ENCODE measurements at regions not wholly inside any gene's neighbourhood (a gene's known extent, or its start where the extent isn't known, plus 50 kb on each side); places are given as distances from the start of the nearest gene placed in this dataset.

GRCh38 chr2:242054881-242055801, 185.6 kb downstream of the RTP5 start (continued):
- TF ChIP-seq CHD2 (IDR thresholded peaks at IDR 0.05; ENCODE audit: low read length) (no peak), BRCA1 (IDR thresholded peaks at IDR 0.05; ENCODE audit: low read depth, low read length) (no peak)

Data from H1 (cell line).